GM15510 (cell line): ENCODE measurements at regions not wholly inside any gene's neighbourhood (a gene's known extent, or its start where the extent isn't known, plus 50 kb on each side); places are given as distances from the start of the nearest gene placed in this dataset.

ENCODE experiments used
- POLR2A ChIP-seq: IDR thresholded peaks from 3 replicates; pipeline ENCODE4 v1.6.1; 2011; ENCODE audit warnings: borderline replicate concordance; ENCODE audit not compliant: insufficient read length; ENCODE audit errors: extremely low read depth

DNA sequence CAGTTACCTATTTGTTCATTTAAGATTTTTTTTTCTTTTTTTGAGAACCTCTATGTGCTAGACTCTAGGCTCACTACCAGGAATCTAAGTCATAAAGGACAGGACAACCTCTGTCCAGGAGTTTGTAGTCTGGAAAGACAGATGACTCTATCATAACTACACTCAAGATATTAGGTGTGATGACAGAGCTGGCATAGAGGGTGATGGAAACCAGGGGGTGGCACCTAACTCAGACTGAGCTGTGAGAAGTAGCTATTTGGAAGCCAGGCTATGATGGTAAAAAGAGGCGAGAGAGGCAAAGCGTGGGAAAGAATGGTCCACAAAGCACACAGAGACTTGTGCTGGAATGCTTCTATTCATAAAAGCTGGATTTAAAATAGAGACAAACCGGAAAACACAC lies 372.3 kb downstream of the SEC14L1 start:
- no peak for TF ChIP-seq POLR2A

DNA sequence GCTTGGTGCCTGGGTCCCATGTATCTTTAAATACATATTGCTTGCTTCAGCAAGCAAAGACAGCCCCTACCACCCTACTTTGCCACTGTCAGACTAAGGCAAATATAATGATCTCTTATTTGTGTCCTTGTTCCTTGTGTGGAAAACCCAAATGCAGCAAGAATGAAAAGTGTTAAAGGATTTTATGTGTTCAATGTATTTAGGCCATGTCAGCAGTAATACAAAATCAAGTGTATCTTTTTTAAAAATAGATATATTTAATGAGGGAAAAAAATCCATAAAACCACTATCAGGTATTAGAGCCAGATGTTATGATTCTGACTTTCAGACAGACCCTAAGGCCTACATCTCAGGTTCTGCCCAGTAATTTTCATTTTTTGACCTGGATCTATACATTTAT lies 374.5 kb downstream of the SEC14L1 start:
- TF ChIP-seq POLR2A = no peak

DNA sequence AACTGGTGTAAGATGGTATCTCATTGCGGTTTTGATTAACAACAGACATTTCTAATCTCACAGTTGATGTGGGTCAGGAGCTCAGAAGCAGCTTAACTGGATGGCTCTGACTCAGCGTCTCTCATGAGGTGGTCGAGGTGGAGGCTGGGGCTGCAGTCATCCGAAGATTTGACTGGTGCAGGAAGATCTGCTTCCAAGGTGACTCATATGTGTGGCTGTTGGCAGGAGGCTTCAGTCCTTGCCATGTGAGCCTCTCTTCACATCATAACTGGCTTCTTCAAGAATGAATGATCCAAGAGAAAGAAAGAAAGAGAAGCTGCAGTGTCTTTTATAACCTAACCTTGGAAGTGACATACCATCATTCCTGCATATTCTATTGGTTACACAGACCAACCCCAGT lies 376.1 kb downstream of the SEC14L1 start:
- no peak for TF ChIP-seq POLR2A

- no peak for TF ChIP-seq POLR2A
These were observed 380.3 kb downstream of the SEC14L1 start for GRCh38 chr17:77521076-77521475.

DNA sequence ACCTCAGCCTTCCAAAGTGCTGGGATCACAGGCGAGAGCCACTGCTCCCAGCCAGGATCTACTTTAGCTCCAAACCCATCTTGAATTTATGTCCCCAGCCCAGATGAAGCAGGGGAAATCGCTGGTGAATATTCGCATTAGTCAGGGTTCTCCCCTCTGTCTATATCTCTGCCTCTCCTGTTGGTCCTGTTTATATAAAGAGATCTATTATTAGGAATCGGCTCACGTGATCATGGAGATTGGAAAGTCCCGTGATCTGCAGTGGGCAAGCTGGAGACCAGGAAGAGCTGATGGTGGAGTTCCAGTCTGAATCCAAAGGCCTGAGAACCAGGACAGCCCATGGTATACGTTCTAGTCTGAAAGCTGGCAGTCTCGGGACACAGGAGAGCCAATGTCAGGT lies 382.8 kb downstream of the SEC14L1 start:
- no peak for TF ChIP-seq POLR2A

DNA sequence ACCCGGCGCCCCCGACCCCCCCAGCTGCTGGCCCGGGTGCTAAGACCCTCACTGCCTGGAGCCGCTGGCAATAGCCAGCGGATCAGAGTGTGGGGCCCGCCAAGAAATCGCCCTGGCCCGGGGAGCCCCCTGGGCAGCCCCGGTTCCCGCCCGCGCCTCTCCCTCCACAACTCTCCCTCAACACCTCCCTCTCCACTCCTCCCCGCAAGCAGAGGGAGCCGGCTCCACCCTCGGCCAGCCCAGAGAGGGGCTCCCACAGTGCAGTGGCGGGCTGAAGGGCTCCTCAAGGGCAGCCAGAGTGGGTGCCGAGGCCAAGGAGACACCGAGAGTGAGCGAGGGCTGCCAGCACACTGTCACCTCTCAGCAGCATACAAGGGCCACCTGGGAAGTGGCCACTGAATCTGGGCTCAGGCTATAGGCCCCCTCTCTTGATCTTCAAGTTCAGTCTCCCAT lies 385.5 kb downstream of the SEC14L1 start:
- no peak for TF ChIP-seq POLR2A

GRCh38 chr17:77526728-77527350 lies 386.1 kb downstream of the SEC14L1 start:
- no peak for TF ChIP-seq POLR2A

DNA sequence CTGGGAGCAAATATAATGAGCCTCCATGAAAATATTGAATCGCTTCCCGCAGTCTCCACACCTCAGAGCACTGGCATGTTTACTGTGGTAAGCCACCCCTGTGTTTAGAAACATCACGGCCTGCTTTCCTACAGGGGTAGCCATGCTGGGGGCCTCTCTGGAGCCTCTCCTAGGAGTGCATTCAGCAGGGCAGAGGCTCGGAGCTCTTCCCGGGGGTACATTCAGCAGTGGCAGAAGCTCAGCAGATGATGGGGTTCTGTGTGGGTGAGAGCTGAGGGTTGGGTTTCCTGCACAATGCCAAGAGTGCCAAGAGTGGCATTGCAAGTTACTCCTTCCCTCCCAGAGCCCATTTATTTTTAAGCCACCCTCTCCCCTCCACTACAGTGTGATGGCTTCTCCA lies 386.6 kb downstream of the SEC14L1 start:
- no peak for TF ChIP-seq POLR2A

DNA sequence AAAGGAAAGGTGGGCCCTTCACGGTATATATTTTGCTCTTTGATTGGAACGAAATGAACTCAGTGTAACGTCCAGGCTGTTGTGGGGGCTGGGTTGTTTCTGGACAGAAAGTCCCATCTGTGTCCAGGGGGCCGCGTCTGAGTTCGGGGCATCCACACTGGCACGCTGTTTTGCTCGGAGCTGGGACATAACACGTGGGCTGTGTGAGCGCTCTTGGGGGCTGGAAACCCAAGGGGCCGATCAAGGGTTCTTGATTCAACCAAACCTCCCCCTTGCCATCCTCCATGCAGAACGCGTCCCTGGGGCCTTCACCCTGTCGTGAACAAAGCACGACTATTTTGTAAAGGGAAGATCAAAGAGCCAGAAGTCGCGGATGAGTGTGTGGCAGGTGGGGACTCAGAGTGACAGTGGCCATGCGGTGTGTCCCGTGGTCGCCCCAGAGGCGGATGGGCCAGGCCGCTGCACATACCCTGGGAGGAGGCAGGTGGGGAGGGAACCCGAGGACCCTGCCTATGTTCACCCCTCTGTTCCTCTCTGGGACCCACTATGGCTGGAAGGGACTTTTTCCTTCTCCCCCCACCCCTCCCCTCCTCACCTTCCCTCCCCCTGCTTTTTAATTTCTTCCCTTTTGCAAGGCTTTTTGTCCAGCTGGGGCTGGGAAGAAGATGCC lies 387.2 kb downstream of the SEC14L1 start:
- no peak for TF ChIP-seq POLR2A

GRCh38 chr17:77528516-77529327 lies 388.0 kb downstream of the SEC14L1 start:
- TF ChIP-seq POLR2A = no peak

DNA sequence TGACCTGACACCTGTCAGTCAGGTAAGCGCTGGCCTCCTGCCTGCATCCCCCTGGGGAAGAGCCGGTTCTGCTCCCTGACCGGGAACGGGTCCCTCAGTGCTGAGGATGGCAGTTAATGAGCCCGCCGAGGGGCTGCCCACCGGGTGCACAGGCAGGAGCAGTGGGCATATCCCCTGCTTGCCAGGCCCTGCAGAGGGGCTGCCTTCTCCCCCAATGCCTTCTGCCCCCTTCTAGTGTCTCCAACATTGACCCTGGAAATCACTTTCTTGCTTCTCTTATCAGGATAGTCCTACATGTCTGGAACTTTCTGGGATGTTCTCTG lies 388.5 kb downstream of the SEC14L1 start:
- no peak for TF ChIP-seq POLR2A

DNA sequence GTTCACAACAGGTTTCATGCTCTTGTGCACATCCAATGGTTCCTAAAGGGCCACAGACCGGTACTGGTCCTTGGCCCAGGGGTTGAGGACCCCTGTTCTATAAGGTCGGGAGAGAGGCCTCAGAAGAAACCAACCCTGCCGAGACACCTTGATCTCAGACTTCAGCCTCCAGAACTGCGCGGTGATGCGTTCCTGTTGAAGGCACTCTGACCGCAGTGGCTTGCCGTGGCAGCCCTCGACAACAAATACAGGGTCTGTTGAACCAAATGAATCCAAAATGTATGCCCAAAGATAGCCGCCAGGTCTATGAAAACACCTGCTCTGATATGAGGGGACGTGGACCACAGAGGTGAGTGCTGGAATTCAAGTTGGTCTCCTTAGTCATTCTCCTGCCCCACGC lies 389.8 kb downstream of the SEC14L1 start:
- no peak for TF ChIP-seq POLR2A

DNA sequence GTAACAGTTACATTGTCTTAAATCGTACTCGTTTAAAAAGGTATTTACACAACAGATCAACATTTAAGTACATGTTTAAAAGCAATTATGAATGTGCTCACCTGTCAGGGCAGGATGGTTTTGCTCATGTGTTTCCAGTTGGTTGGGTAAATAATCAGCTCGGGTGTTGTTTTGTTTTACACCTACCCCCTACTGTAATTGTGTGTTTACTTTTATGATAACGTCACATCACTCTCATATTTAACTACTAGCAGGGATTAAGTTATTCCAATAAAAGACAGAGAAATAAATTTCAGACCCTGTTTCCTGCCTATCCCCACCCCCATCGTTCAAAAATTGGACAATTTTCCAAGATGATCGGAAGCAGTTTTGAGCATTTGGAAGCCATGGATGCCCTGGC lies 390.2 kb downstream of the SEC14L1 start:
- no peak for TF ChIP-seq POLR2A

DNA sequence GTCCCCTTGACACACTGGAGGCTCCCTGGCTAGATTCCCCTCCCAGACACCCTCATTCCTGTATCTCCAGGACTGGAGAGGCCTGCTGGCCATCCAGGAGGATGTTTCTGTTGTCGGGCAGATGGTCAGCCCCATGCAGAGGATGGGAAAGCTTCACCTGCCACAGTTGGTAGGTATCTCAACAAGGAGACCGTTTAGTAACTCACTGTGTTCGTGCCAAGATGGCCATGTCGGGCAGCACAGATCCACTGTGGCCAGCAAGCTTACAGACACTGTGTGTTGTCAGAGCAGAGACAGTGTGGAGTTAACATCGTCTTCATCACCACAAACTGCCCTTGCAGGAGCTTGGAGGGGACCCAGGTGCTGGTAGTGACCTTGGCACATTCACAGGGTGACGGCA lies 390.9 kb downstream of the SEC14L1 start:
- no peak for TF ChIP-seq POLR2A

DNA sequence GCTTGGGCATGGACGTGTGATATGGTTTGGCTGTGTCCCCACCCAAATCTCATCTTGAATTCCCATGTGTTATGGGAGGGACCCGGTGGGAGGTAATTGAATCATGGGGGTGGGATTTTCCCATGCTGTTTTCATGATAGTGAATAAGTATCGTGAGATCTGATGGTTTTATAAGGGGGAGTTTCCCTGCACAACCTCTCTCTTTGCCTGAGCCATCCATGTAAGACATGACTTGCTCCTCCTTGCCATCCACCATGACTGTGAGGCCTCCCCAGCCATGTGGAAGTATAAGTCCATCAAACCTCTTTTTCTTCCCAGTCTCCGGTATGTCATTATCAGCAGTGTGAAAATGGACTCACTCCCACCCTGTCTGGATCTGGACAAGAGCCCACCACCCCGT lies 393.4 kb downstream of the SEC14L1 start:
- TF ChIP-seq POLR2A = no peak

DNA sequence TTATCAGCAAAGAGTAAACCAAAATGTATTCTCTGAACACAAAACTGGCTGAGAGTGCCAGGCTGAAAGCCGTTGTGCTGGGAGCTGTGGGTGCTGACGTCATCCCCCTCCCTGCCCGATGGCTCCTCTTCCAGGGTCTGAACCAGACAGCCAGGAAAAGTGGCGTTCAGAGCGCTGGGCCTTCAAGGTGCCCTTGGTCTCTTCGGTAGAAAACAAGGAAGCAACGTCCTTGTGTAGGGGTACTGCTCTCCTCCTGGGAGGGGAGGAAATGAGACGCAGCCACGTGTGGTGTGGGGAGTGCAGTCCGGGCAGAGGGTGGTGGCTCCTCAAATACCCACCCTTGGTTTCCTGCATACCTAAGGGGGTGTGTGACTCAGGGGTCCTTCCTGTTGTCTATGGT lies 394.7 kb downstream of the SEC14L1 start:
- TF ChIP-seq POLR2A = no peak
